Mesendoderm (in vitro differentiated cells): ENCODE measurements at regions not wholly inside any gene's neighbourhood (a gene's known extent, or its start where the extent isn't known, plus 50 kb on each side); places are given as distances from the start of the nearest gene placed in this dataset.

ENCODE experiments used
- DNase-seq: peaks from one replicate; pipeline ENCODE4 v3.0.0; 2013
- H2AK5ac ChIP-seq: 2 replicates; pipeline ENCODE4 v1.6.1; 2013; ENCODE audit warnings: low read length, inconsistent platforms
- H2BK120ac ChIP-seq: 2 replicates; pipeline ENCODE4 v1.6.1; 2013; ENCODE audit warnings: low read depth, mild to moderate bottlenecking, low read length, moderate library complexity, mixed read lengths
- H2BK15ac ChIP-seq: replicated peaks from 2 replicates; pipeline ENCODE4 v1.6.1; 2013; ENCODE audit warnings: low read depth, mild to moderate bottlenecking, moderate library complexity
- H2BK5ac ChIP-seq: 2 replicates; pipeline ENCODE4 v1.6.1; 2013; ENCODE audit warnings: low read length, inconsistent platforms
- H3K18ac ChIP-seq: 2 replicates; pipeline ENCODE4 v1.6.1; 2013; ENCODE audit warnings: mild to moderate bottlenecking, low read length, mixed read lengths
- H3K23ac ChIP-seq: one replicate; pipeline ENCODE4 v1.6.1; 2013; ENCODE audit warnings: low read length
- H3K27ac ChIP-seq: 2 replicates; pipeline ENCODE4 v1.5.1; 2013; ENCODE audit warnings: low read depth, mild to moderate bottlenecking, inconsistent platforms, low read length, moderate library complexity
- H3K27me3 ChIP-seq: 2 replicates; pipeline ENCODE4 v1.6.1; 2013; ENCODE audit warnings: low read length, control low read depth, mild to moderate bottlenecking, inconsistent platforms; ENCODE audit not compliant: insufficient read depth, poor library complexity
- H3K36me3 ChIP-seq: 2 replicates; pipeline ENCODE4 v1.6.1; 2013; ENCODE audit warnings: low read length, inconsistent platforms; ENCODE audit not compliant: control insufficient read depth, insufficient read depth
- H3K4ac ChIP-seq: one replicate; pipeline ENCODE4 v1.6.1; 2013; ENCODE audit warnings: low read depth, mild to moderate bottlenecking, low read length, moderate library complexity
- H3K4me1 ChIP-seq: 2 replicates; pipeline ENCODE4 v1.6.1; 2013; ENCODE audit warnings: low read depth, low read length, inconsistent platforms; ENCODE audit not compliant: control insufficient read depth
- H3K4me2 ChIP-seq: 2 replicates; pipeline ENCODE4 v1.6.1; 2013; ENCODE audit warnings: low read length
- H3K4me3 ChIP-seq: 2 replicates; pipeline ENCODE4 v1.5.1; 2013; ENCODE audit warnings: mild to moderate bottlenecking, low read length
- H3K56ac ChIP-seq: one replicate; pipeline ENCODE4 v1.6.1; 2013; ENCODE audit warnings: low read length
- H3K79me1 ChIP-seq: 2 replicates; pipeline ENCODE4 v1.6.1; 2013; ENCODE audit warnings: low read length, inconsistent platforms
- H3K79me2 ChIP-seq: 2 replicates; pipeline ENCODE4 v1.6.1; 2013; ENCODE audit warnings: mild to moderate bottlenecking, low read length; ENCODE audit not compliant: control insufficient read depth, insufficient read depth
- H3K9ac ChIP-seq: 2 replicates; pipeline ENCODE4 v1.6.1; 2013; ENCODE audit warnings: low read length, inconsistent platforms
- H4K5ac ChIP-seq: one replicate; pipeline ENCODE4 v1.6.1; 2013; ENCODE audit warnings: low read length
- H4K8ac ChIP-seq: one replicate; pipeline ENCODE4 v1.6.1; 2013; ENCODE audit warnings: low read depth, mild to moderate bottlenecking, control low read depth, low read length, moderate library complexity
- WGBS: extraction: QIAGEN DNeasy Blood & Tissue Kit; methylation state at CpG from one replicate; pipeline ENCODE4 v1.1.7; 2013; ENCODE audit warnings: low lambda C conversion rate, missing lambda C conversion rate; ENCODE audit not compliant: insufficient coverage; ENCODE audit errors: extremely low coverage; 5-methylcytosine and 5-hydroxymethylcytosine counted together

DNA sequence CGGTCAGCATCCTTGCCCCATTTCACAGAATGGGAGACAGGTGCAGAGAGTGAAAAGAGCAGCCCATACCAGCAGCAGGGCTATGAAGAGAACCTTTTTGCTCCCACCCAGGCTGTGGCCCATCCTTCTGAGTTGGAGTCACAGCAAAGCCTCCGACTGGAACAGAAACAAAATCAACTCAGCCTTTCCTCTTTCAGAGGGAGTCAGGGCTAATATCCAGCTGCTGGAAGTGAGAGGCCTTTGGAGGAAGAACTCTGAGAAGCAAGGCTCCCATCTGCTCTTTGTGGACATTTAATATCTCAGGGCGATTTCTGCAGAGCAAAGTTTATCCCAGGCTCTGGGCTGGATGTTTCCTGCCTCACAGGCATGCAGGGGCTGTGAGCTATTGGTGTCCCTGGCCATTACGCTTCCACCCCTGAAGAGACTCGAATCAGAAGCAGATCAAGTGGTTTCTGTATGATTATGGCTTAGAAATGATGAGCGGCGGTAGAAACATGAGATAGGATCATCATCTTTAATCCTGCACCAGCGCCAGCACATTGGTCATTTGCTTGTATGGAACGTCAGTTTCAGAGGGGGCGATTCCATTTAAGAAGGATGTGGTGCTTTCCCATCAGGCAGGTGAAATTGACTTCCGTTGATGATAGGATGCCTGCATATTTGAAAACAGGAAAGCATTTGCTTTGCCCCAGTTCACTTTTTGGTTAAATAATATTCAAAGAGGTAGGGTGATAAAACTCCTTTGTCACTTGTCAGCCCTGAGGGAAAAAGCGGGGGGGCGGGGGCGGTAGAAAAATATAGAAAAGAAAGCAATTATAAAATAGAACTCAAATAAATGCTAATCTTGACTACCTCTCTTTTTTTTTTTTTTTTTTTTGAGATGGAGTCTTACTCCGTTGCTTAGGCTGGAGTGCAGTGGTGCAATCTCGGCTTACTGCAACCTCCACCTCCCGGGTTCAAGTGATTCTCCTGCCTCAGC lies 152.4 kb downstream of the LRRC30 start:
- Histone ChIP-seq H2AK5ac (no peak overlapping the region), H3K23ac (no peak overlapping the region), H4K8ac (no peak overlapping the region), H3K4me2 (no peak overlapping the region), H2BK15ac (no peak overlapping the region), H3K36me3 (no peaks in the 10 kb centered on the region), H2BK120ac (no peak overlapping the region), H3K4me3 (no peak overlapping the region), H3K4ac (no peak overlapping the region), H3K27me3 (no peaks in the 10 kb centered on the region), H3K4me1 (no peaks in the 10 kb centered on the region), H4K5ac (no peak overlapping the region), H3K18ac (no peak overlapping the region), H3K79me2 (no peaks in the 10 kb centered on the region), H3K27ac (no peak overlapping the region), H2BK5ac (no peak overlapping the region), H3K9ac (no peak overlapping the region), H3K79me1 (no peaks in the 10 kb centered on the region), H3K56ac (no peak overlapping the region)
- no CpG with 5 or more reads among the region's 17 CpGs for WGBS
- DNase-seq, result no peak

DNA sequence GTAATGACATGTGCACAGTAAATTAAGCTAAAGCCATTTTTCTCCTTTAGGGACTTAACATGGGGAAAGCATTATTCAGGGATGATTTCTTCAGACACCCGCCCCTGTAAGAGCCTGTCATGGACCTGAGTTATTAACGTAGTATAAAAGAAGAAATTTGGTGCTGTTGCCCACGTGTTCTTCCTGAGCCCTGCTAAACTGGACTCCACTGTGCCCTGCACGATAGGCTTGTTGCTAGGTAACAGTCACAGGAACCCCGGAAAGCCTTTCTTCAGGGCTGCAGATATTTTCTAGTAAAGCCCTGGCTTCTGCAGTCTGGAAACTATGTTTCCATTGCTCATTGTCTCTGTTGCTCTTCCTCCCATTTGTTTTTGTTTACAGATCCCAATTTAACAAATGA lies 157.9 kb downstream of the LRRC30 start:
- no CpG with 5 or more reads among the region's 5 CpGs for WGBS
- Histone ChIP-seq H2BK120ac (no peak overlapping the region), H3K27ac (no peak overlapping the region), H3K27me3 (no peaks in the 10 kb centered on the region), H2AK5ac (no peak overlapping the region), H2BK15ac (no peak overlapping the region), H3K18ac (no peak overlapping the region), H3K23ac (no peak overlapping the region), H3K79me1 (no peaks in the 10 kb centered on the region), H3K4me1 (no peaks in the 10 kb centered on the region), H3K79me2 (no peaks in the 10 kb centered on the region), H2BK5ac (no peak overlapping the region), H3K4me3 (no peak overlapping the region), H3K4ac (no peak overlapping the region), H3K4me2 (no peak overlapping the region), H3K56ac (no peak overlapping the region), H3K36me3 (no peaks in the 10 kb centered on the region), H3K9ac (no peak overlapping the region), H4K8ac (no peak overlapping the region), H4K5ac (no peak overlapping the region)
- DNase-seq, result no peak

DNA sequence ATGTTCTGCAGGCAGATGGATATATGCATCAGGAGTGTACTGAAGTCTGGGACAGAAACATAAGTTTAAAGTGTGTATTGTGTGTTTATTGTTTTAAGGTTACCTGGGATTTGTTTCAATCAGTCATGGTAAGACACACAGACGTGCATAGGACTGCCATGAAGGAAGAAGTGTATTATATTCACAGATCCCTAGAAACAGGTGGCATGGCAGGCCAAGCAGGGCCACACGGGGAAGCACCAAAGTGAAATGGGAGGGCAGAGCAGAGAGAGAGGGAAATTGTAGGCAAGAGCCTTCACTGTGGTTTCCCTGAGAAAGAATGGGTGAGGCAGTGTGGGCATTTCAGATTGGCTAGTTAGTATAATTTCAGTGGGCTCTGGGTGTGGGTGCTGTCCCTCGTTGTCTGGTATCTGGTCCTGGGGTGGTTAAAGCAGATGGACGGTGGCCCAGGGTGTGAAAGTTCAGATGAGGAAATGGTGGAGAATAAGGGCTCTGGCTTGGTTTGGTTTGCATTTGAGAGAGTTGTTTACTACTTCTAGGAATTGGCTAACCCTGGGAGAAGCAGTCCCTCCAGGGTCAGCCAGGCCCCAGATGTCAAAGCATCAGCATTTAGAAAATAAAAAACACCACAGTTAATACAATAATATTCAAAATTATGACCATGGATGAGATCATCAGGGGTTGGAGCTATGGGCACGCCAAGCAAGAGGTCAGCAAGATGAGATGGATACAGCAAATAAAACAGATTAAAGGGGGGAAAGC lies 160.0 kb downstream of the LRRC30 start:
- Histone ChIP-seq H2BK120ac (no peak overlapping the region), H3K4me1 (no peaks in the 10 kb centered on the region), H3K18ac (no peak overlapping the region), H2BK5ac (no peak overlapping the region), H3K9ac (no peak overlapping the region), H3K4me3 (no peak overlapping the region), H3K4me2 (no peak overlapping the region), H3K36me3 (no peaks in the 10 kb centered on the region), H3K79me1 (no peaks in the 10 kb centered on the region), H3K56ac (no peak overlapping the region), H4K5ac (no peak overlapping the region), H4K8ac (no peak overlapping the region), H2BK15ac (no peak overlapping the region), H3K23ac (no peak overlapping the region), H3K27ac (no peak overlapping the region), H2AK5ac (no peak overlapping the region), H3K27me3 (no peaks in the 10 kb centered on the region), H3K79me2 (no peaks in the 10 kb centered on the region), H3K4ac (no peak overlapping the region)
- no peak for DNase-seq
- WGBS, result no CpG with 5 or more reads among the region's 5 CpGs

DNA sequence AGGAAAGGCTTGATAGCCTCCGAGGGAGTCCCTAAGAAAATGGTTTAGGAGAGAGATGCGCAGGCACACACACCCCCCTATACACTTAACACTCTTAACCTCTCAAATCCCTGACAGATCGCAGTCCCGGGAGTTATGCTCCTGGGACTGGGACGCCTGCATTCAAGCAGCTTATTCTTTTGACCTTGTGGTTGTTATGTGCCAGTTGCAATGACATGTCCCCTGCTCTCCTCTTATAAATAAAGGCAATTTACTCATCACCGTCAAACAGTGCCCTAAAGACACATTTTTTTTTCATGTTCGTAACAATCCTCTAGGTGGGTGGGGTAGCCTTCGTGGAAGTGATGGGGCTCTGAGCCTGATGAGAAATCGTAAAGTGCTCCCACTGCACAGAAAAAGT lies 162.2 kb downstream of the LRRC30 start:
- no peak overlapping the region for H3K4me2 ChIP-seq
- DNase-seq, result no peak
- no peaks in the 10 kb centered on the region for H3K27me3 ChIP-seq
- H2AK5ac ChIP-seq, result no peak overlapping the region
- no peaks in the 10 kb centered on the region for H3K36me3 ChIP-seq
- no peak overlapping the region for H3K27ac ChIP-seq
- no peak overlapping the region for H3K4me3 ChIP-seq
- H3K56ac ChIP-seq, result no peak overlapping the region
- no peak overlapping the region for H2BK5ac ChIP-seq
- H4K8ac ChIP-seq, result no peak overlapping the region
- no peak overlapping the region for H3K4ac ChIP-seq
- H3K79me2 ChIP-seq, result no peaks in the 10 kb centered on the region
- no peak overlapping the region for H4K5ac ChIP-seq
- H3K18ac ChIP-seq, result no peak overlapping the region
- H2BK15ac ChIP-seq, result no peak overlapping the region
- no CpG with 5 or more reads among the region's 9 CpGs for WGBS
- H3K79me1 ChIP-seq, result no peaks in the 10 kb centered on the region
- H2BK120ac ChIP-seq, result no peak overlapping the region
- H3K4me1 ChIP-seq, result no peaks in the 10 kb centered on the region
- no peak overlapping the region for H3K9ac ChIP-seq
- no peak overlapping the region for H3K23ac ChIP-seq

DNA sequence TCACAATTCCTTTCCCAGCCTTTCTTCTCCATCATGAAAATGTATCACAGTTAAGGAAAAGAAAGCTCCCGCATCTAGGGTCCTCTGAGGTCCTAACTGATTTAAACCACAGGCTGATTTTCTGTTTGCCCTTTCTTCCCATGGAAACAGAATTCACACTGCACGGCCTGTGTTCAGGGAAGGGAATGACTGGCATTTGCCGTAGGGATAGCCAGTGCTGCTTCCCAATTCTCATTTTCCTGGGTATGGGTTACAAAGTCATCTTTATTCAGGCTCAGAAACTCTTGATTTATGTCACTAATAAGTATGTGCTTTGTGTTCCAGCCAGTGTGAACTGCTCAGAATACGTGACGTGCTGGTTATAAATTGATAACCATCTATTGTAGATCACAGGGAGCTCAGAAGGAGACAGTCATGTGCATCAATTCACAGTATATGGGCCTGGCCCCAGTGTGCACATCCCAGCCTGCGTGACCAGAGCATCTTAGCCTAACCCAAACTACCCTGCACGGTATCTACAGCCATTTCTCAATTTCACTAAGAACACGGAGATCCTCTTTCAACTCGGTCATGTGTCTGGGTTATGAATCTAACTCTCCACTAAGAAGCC lies 163.3 kb downstream of the LRRC30 start:
- Histone ChIP-seq H3K27me3 (no peaks in the 10 kb centered on the region), H4K5ac (no peak overlapping the region), H3K4ac (no peak overlapping the region), H3K4me1 (no peaks in the 10 kb centered on the region), H3K56ac (no peak overlapping the region), H4K8ac (no peak overlapping the region), H3K18ac (no peak overlapping the region), H2BK5ac (no peak overlapping the region), H3K36me3 (no peaks in the 10 kb centered on the region), H2BK120ac (no peak overlapping the region), H3K79me2 (no peaks in the 10 kb centered on the region), H3K79me1 (no peaks in the 10 kb centered on the region), H2AK5ac (no peak overlapping the region), H3K9ac (no peak overlapping the region), H3K4me3 (no peak overlapping the region), H3K4me2 (no peak overlapping the region), H3K23ac (no peak overlapping the region), H2BK15ac (no peak overlapping the region), H3K27ac (no peak overlapping the region)
- WGBS, result no CpG with 5 or more reads among the region's 9 CpGs
- no peak for DNase-seq
